ENCODE measurements at regions not wholly inside any gene's neighbourhood (a gene's known extent, or its start where the extent isn't known, plus 50 kb on each side); places are given as distances from the start of the nearest gene placed in this dataset.

GRCh38 chr5:32506799-32507198, 62.3 kb upstream of the ZFR start:
- TF ChIP-seq POLR2A (IDR thresholded peaks at IDR 0.05; ENCODE audit: borderline replicate concordance, extremely low read depth, insufficient read depth, insufficient read length) (no peak), POLR2AphosphoS5 (IDR thresholded peaks at IDR 0.05; ENCODE audit: low read depth, low read length) (no peak), ATF3 (IDR thresholded peaks at IDR 0.05) (no peak), RAD21 (IDR thresholded peaks at IDR 0.05; ENCODE audit: low read depth) (no peak), EZH2 (IDR thresholded peaks at IDR 0.05) (no peak), YY1 (IDR thresholded peaks at IDR 0.05; ENCODE audit: extremely low read depth, insufficient replicate concordance, low read depth, low read length) (no peak), REST (IDR thresholded peaks at IDR 0.05; ENCODE audit: low read depth) (no peak), SP1 (IDR thresholded peaks at IDR 0.05; ENCODE audit: low read depth) (no peak), ZNF274 (IDR thresholded peaks at IDR 0.05; ENCODE audit: low read depth, low read length) (no peak)

Data from HCT116 (cell line).